Karpas-422 (cell line): ENCODE measurements at regions not wholly inside any gene's neighbourhood (a gene's known extent, or its start where the extent isn't known, plus 50 kb on each side); places are given as distances from the start of the nearest gene placed in this dataset.

Experiments
- DNase-seq: peaks from one replicate; pipeline ENCODE4 v3.0.0-alpha.2; 2015
- H2AFZ ChIP-seq: fragments of 200-600 bp; sonication (generic); 2 replicates; pipeline ENCODE4 v1.6.1; 2014; ENCODE audit warnings: antibody characterized with exemption, low read length, mixed read lengths
- H3K27ac ChIP-seq: fragments of 200-600 bp; sonication (generic); 2 replicates; pipeline ENCODE4 v1.5.1; 2014; ENCODE audit warnings: mild to moderate bottlenecking, low read length, moderate library complexity
- H3K27me3 ChIP-seq: fragments of 200-600 bp; sonication (generic); 2 replicates; pipeline ENCODE4 v1.6.1; 2014; ENCODE audit warnings: low read length, mixed read lengths
- H3K36me3 ChIP-seq: fragments of 200-600 bp; sonication (generic); 2 replicates; pipeline ENCODE4 v1.6.1; 2014; ENCODE audit warnings: low read length, mixed read lengths; ENCODE audit not compliant: insufficient read depth
- H3K4me1 ChIP-seq: fragments of 200-600 bp; sonication (generic); 2 replicates; pipeline ENCODE4 v1.6.1; 2014; ENCODE audit warnings: mild to moderate bottlenecking, low read length, mixed read lengths
- H3K4me2 ChIP-seq: fragments of 200-600 bp; sonication (generic); 2 replicates; pipeline ENCODE4 v1.6.1; 2014; ENCODE audit warnings: low read length, low read depth, mild to moderate bottlenecking; ENCODE audit not compliant: poor library complexity, severe bottlenecking
- H3K4me3 ChIP-seq: fragments of 200-600 bp; sonication (generic); 2 replicates; pipeline ENCODE4 v1.5.1; 2014; ENCODE audit warnings: mild to moderate bottlenecking, antibody characterized with exemption, low read length, mixed read lengths
- H3K79me2 ChIP-seq: fragments of 200-600 bp; sonication (generic); 2 replicates; pipeline ENCODE4 v1.6.1; 2014; ENCODE audit warnings: mild to moderate bottlenecking, low read length, mixed read lengths
- H3K9ac ChIP-seq: fragments of 200-600 bp; sonication (generic); 2 replicates; pipeline ENCODE4 v1.6.0; 2014; ENCODE audit warnings: low read length
- H3K9me2 ChIP-seq: fragments of 200-600 bp; sonication (generic), shearing (Covaris generic); replicated peaks from 2 replicates; pipeline ENCODE4 v1.6.0; 2014; ENCODE audit warnings: mild to moderate bottlenecking, low read length, moderate library complexity; ENCODE audit not compliant: insufficient read depth
- H3K9me3 ChIP-seq: fragments of 300-700, 200-600 bp; sonication (generic); 2 replicates; pipeline ENCODE4 v1.6.1; 2014; ENCODE audit warnings: low read length, mixed read lengths
- H4K20me1 ChIP-seq: fragments of 200-600 bp; sonication (generic); 2 replicates; pipeline ENCODE4 v1.6.1; 2014; ENCODE audit warnings: mild to moderate bottlenecking, antibody characterized with exemption, low read length, low read depth; ENCODE audit not compliant: insufficient read depth

- Histone ChIP-seq H3K4me1 (no peaks in the 10 kb centered on the region), H2AFZ (0 out of 2 replicates have a peak overlapping the region, but pooled peaks have one; percentile 18), H3K27me3 (no peaks in the 10 kb centered on the region), H3K4me2 (no peak overlapping the region), H3K27ac (no peak overlapping the region), H3K9me3 (peaks cover 14% of the 10 kb centered on the region; the same call in 1 of the 2 replicates), H3K9ac (no peak overlapping the region), H3K36me3 (no peaks in the 10 kb centered on the region), H3K4me3 (no peak overlapping the region), H3K9me2 (no peaks in the 10 kb centered on the region), H3K79me2 (no peaks in the 10 kb centered on the region), H4K20me1 (no peaks in the 10 kb centered on the region)
- DNase-seq = no peak
Observed at GRCh38 chr5:85293145-85293785, 908.6 kb upstream of the EDIL3 start.

- no peaks in the 10 kb centered on the region for H3K36me3 ChIP-seq
- H3K9me3 ChIP-seq = peaks cover 9% of the 10 kb centered on the region
- H4K20me1 ChIP-seq = no peaks in the 10 kb centered on the region
- no peak for DNase-seq
- no peak overlapping the region for H3K9ac ChIP-seq
- no peak overlapping the region for H3K4me2 ChIP-seq
- no peak overlapping the region for H3K27ac ChIP-seq
- no peak overlapping the region for H3K4me3 ChIP-seq
- H3K4me1 ChIP-seq = no peaks in the 10 kb centered on the region
- no peak overlapping the region for H2AFZ ChIP-seq
- H3K9me2 ChIP-seq = no peaks in the 10 kb centered on the region
- no peaks in the 10 kb centered on the region for H3K27me3 ChIP-seq
- no peaks in the 10 kb centered on the region for H3K79me2 ChIP-seq
Observed at GRCh38 chr5:85304524-85304923, 919.8 kb upstream of the EDIL3 start.

- peaks cover 12% of the 10 kb centered on the region for H3K9me3 ChIP-seq
- no peaks in the 10 kb centered on the region for H3K79me2 ChIP-seq
- H3K4me2 ChIP-seq = no peak overlapping the region
- H3K27me3 ChIP-seq = no peaks in the 10 kb centered on the region
- no peaks in the 10 kb centered on the region for H4K20me1 ChIP-seq
- no peak overlapping the region for H3K9ac ChIP-seq
- no peak for DNase-seq
- no peaks in the 10 kb centered on the region for H3K36me3 ChIP-seq
- H3K4me3 ChIP-seq = no peak overlapping the region
- H2AFZ ChIP-seq = no peak overlapping the region
- no peaks in the 10 kb centered on the region for H3K4me1 ChIP-seq
- no peaks in the 10 kb centered on the region for H3K9me2 ChIP-seq
- no peak overlapping the region for H3K27ac ChIP-seq
Observed at GRCh38 chr5:85305766-85306165, 921.1 kb upstream of the EDIL3 start.

GRCh38 chr5:85311536-85311935 is 926.9 kb upstream of the EDIL3 start:
- H3K4me2 ChIP-seq = no peak overlapping the region
- no peaks in the 10 kb centered on the region for H4K20me1 ChIP-seq
- no peak overlapping the region for H3K27ac ChIP-seq
- no peak overlapping the region for H2AFZ ChIP-seq
- H3K9ac ChIP-seq = no peak overlapping the region
- H3K9me2 ChIP-seq = no peaks in the 10 kb centered on the region
- no peaks in the 10 kb centered on the region for H3K79me2 ChIP-seq
- peaks cover 10% of the 10 kb centered on the region for H3K9me3 ChIP-seq
- H3K36me3 ChIP-seq = no peaks in the 10 kb centered on the region
- no peaks in the 10 kb centered on the region for H3K27me3 ChIP-seq
- H3K4me3 ChIP-seq = no peak overlapping the region
- no peaks in the 10 kb centered on the region for H3K4me1 ChIP-seq
- no peak for DNase-seq

- Histone ChIP-seq H3K27me3 (no peaks in the 10 kb centered on the region), H3K9me2 (no peaks in the 10 kb centered on the region), H3K4me2 (no peak overlapping the region), H3K79me2 (no peaks in the 10 kb centered on the region), H3K4me1 (no peaks in the 10 kb centered on the region), H3K9ac (no peak overlapping the region), H3K9me3 (peaks cover 19% of the 10 kb centered on the region), H3K27ac (no peak overlapping the region), H3K36me3 (no peaks in the 10 kb centered on the region), H2AFZ (no peak overlapping the region), H4K20me1 (no peaks in the 10 kb centered on the region), H3K4me3 (no peak overlapping the region)
- DNase-seq = no peak
Observed at GRCh38 chr5:85320495-85320894, 935.8 kb upstream of the EDIL3 start.

GRCh38 chr5:85333276-85333675 is 948.6 kb upstream of the EDIL3 start:
- H3K27me3 ChIP-seq = no peaks in the 10 kb centered on the region
- no peaks in the 10 kb centered on the region for H3K79me2 ChIP-seq
- no peaks in the 10 kb centered on the region for H4K20me1 ChIP-seq
- DNase-seq = no peak
- H3K9me3 ChIP-seq = peaks cover 13% of the 10 kb centered on the region
- no peak overlapping the region for H3K27ac ChIP-seq
- H3K4me2 ChIP-seq = no peak overlapping the region
- no peak overlapping the region for H3K9ac ChIP-seq
- no peaks in the 10 kb centered on the region for H3K4me1 ChIP-seq
- no peaks in the 10 kb centered on the region for H3K9me2 ChIP-seq
- no peaks in the 10 kb centered on the region for H3K36me3 ChIP-seq
- H3K4me3 ChIP-seq = no peak overlapping the region
- no peak overlapping the region for H2AFZ ChIP-seq

GRCh38 chr5:85337435-85337834 is 952.8 kb upstream of the EDIL3 start:
- Histone ChIP-seq H3K27ac (no peak overlapping the region), H3K27me3 (no peaks in the 10 kb centered on the region), H4K20me1 (no peaks in the 10 kb centered on the region), H3K9ac (no peak overlapping the region), H3K4me3 (no peak overlapping the region), H3K4me2 (no peak overlapping the region), H3K79me2 (no peaks in the 10 kb centered on the region), H2AFZ (no peak overlapping the region), H3K36me3 (no peaks in the 10 kb centered on the region), H3K9me2 (no peaks in the 10 kb centered on the region), H3K9me3 (peaks cover 9% of the 10 kb centered on the region), H3K4me1 (no peaks in the 10 kb centered on the region)
- no peak for DNase-seq

GRCh38 chr5:85340790-85341189 is 956.1 kb upstream of the EDIL3 start:
- H3K4me1 ChIP-seq = no peaks in the 10 kb centered on the region
- H3K79me2 ChIP-seq = no peaks in the 10 kb centered on the region
- H3K4me3 ChIP-seq = no peak overlapping the region

More at GRCh38 chr5:85340790-85341189, 956.1 kb upstream of the EDIL3 start:
- H2AFZ ChIP-seq = no peak overlapping the region
- H3K9ac ChIP-seq = no peak overlapping the region
- no peak overlapping the region for H3K27ac ChIP-seq
- peaks cover 8% of the 10 kb centered on the region for H3K9me3 ChIP-seq
- DNase-seq = no peak
- H3K4me2 ChIP-seq = no peak overlapping the region
- no peaks in the 10 kb centered on the region for H3K9me2 ChIP-seq
- no peaks in the 10 kb centered on the region for H4K20me1 ChIP-seq
- no peaks in the 10 kb centered on the region for H3K27me3 ChIP-seq
- no peaks in the 10 kb centered on the region for H3K36me3 ChIP-seq
